HFFc6 (cell line): ENCODE measurements at regions not wholly inside any gene's neighbourhood (a gene's known extent, or its start where the extent isn't known, plus 50 kb on each side); places are given as distances from the start of the nearest gene placed in this dataset.

Source experiments
- DNase-seq: peaks from one replicate; pipeline ENCODE4 v3.0.0-alpha.2; 2018
- H3K27ac Mint-ChIP-seq: 2 replicates; pipeline ENCODE4 v1.8.0; 2020; ENCODE audit warnings: mild to moderate bottlenecking, mixed read lengths
- H3K27me3 Mint-ChIP-seq: 2 replicates; pipeline ENCODE4 v1.8.0; 2021; ENCODE audit warnings: mild to moderate bottlenecking, moderate library complexity, mixed read lengths; ENCODE audit not compliant: insufficient read depth
- H3K36me3 Mint-ChIP-seq: 2 replicates; pipeline ENCODE4 v1.8.0; 2021; ENCODE audit warnings: low read depth, mixed read lengths
- H3K4me1 Mint-ChIP-seq: 2 replicates; pipeline ENCODE4 v1.8.0; 2020; ENCODE audit warnings: low read depth, mixed read lengths
- H3K4me3 Mint-ChIP-seq: 2 replicates; pipeline ENCODE4 v1.8.0; 2020; ENCODE audit warnings: mild to moderate bottlenecking, moderate library complexity, mixed read lengths
- H3K9me3 Mint-ChIP-seq: 2 replicates; pipeline ENCODE4 v1.8.0; 2020; ENCODE audit warnings: mild to moderate bottlenecking, mixed read lengths
- CTCF ChIP-seq: fragments of 200-600 bp; sonication (generic); IDR thresholded peaks from 2 replicates; pipeline ENCODE4 v1.5.0; 2021; ENCODE audit warnings: antibody characterized with exemption, mild to moderate bottlenecking

- Mint-ChIP-seq H3K27ac (no peak overlapping the region), H3K4me1 (peaks cover 21% of the 10 kb centered on the region), H3K4me3 (no peak overlapping the region), H3K27me3 (peaks cover 11% of the 10 kb centered on the region), H3K36me3 (no peaks in the 10 kb centered on the region), H3K9me3 (no peaks in the 10 kb centered on the region)
- peak; percentile 10 for DNase-seq
- no peak for TF ChIP-seq CTCF
These were observed 165.9 kb upstream of the PODXL start for GRCh38 chr7:131722371-131722770.

GRCh38 chr7:131721660-131722059, 165.2 kb upstream of the PODXL start:
- no peak for DNase-seq
- Mint-ChIP-seq H3K27me3 (peaks cover 10% of the 10 kb centered on the region), H3K4me3 (no peak overlapping the region), H3K4me1 (peaks cover 21% of the 10 kb centered on the region), H3K27ac (no peak overlapping the region), H3K36me3 (no peaks in the 10 kb centered on the region), H3K9me3 (no peaks in the 10 kb centered on the region)
- no peak for TF ChIP-seq CTCF

- Mint-ChIP-seq H3K36me3 (no peaks in the 10 kb centered on the region), H3K4me3 (no peak overlapping the region), H3K9me3 (no peaks in the 10 kb centered on the region), H3K27ac (no peak overlapping the region), H3K4me1 (peaks cover 21% of the 10 kb centered on the region), H3K27me3 (peaks cover 10% of the 10 kb centered on the region)
- DNase-seq: no peak
- no peak for TF ChIP-seq CTCF
These were observed 164.3 kb upstream of the PODXL start for GRCh38 chr7:131720703-131721102.

- Mint-ChIP-seq H3K36me3 (no peaks in the 10 kb centered on the region), H3K9me3 (no peaks in the 10 kb centered on the region), H3K4me3 (no peak overlapping the region), H3K27ac (no peak overlapping the region), H3K4me1 (peaks cover 4% of the 10 kb centered on the region), H3K27me3 (peaks cover 6% of the 10 kb centered on the region)
- TF ChIP-seq CTCF: no peak
- DNase-seq: no peak
These were observed 160.8 kb upstream of the PODXL start for GRCh38 chr7:131717181-131717580.

GRCh38 chr7:131699323-131699722, 142.9 kb upstream of the PODXL start:
- Mint-ChIP-seq H3K27me3 (peaks cover 5% of the 10 kb centered on the region), H3K4me3 (no peak overlapping the region), H3K4me1 (no peaks in the 10 kb centered on the region), H3K9me3 (no peaks in the 10 kb centered on the region), H3K36me3 (no peaks in the 10 kb centered on the region), H3K27ac (no peak overlapping the region)
- no peak for DNase-seq
- TF ChIP-seq CTCF: no peak
